ENCODE measurements at regions not wholly inside any gene's neighbourhood (a gene's known extent, or its start where the extent isn't known, plus 50 kb on each side); places are given as distances from the start of the nearest gene placed in this dataset.

- H3K27me3 ChIP-seq, result no peaks in the 10 kb centered on the region
- no peak overlapping the region for H3K27ac ChIP-seq
- H3K36me3 ChIP-seq, result no peaks in the 10 kb centered on the region
- TF ChIP-seq POLR2A (IDR thresholded peaks at IDR 0.05) (no peak), CTCF (IDR thresholded peaks at IDR 0.05) (no peak), EP300 (IDR thresholded peaks at IDR 0.05) (no peak)
- H3K4me1 ChIP-seq (ENCODE audit: insufficient read depth), result no peaks in the 10 kb centered on the region
- H3K9me3 ChIP-seq, result no peaks in the 10 kb centered on the region
- DNase-seq, result no peak
- 91 to 96% (median 91%) methylated on average over 2 of the region's 2 CpGs for WGBS, 3 donors
- no peak overlapping the region for H3K4me3 ChIP-seq
- intact Hi-C loops (cut with DNase I), result no loop called here
These were observed 50.3 kb upstream of the TMC1 start for GRCh38 chr9:72471096-72471495.

GRCh38 chr9:72467766-72468738 lies 53.4 kb upstream of the TMC1 start:
- TF ChIP-seq CTCF (IDR thresholded peaks at IDR 0.05), result no peak
- WGBS, 3 donors, result 83 to 88% (median 87%) methylated on average over 8 of the region's 8 CpGs
- DNase-seq, result no peak
- H3K36me3 ChIP-seq, result no peaks in the 10 kb centered on the region
- H3K27ac ChIP-seq, result no peak overlapping the region
- H3K9me3 ChIP-seq, result no peaks in the 10 kb centered on the region
- no peak overlapping the region for H3K4me3 ChIP-seq
- intact Hi-C loops (cut with DNase I), result no loop called here
- no peaks in the 10 kb centered on the region for H3K4me1 ChIP-seq (ENCODE audit: insufficient read depth)
- no peaks in the 10 kb centered on the region for H3K27me3 ChIP-seq

DNA sequence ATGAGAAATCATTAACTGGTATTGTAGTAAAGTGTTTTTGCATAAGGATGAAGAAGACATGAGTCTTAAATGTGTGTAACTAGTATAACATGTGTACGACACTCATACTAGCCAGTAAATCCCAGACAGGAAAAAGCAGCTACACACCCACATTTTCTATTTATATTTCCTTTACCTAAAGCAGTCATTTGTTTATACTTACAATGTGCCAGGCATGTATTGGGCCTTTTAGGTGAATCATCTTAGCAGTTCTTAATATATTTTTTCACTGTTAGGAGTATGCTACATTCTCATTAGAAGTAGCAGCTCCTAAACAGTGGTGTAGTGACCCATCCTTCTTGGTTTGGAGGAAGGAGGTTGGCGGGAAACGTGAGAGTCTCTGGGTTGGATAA lies 55.8 kb upstream of the TMC1 start:
- 92 to 96% (median 94%) methylated on average over 3 of the region's 3 CpGs for WGBS, 3 donors
- Histone ChIP-seq H3K36me3 (no peaks in the 10 kb centered on the region), H3K9me3 (no peaks in the 10 kb centered on the region), H3K4me3 (no peak overlapping the region), H3K4me1 (ENCODE audit: insufficient read depth) (no peaks in the 10 kb centered on the region), H3K27ac (no peak overlapping the region), H3K27me3 (no peaks in the 10 kb centered on the region)
- no peak for DNase-seq
- TF ChIP-seq EP300 (IDR thresholded peaks at IDR 0.05), result no peak
- TF ChIP-seq CTCF (IDR thresholded peaks at IDR 0.05), result no peak
- TF ChIP-seq POLR2A (IDR thresholded peaks at IDR 0.05), result no peak
- intact Hi-C loops (cut with DNase I), result no loop called here

- no peak for TF ChIP-seq POLR2A (IDR thresholded peaks at IDR 0.05)
- TF ChIP-seq EP300 (IDR thresholded peaks at IDR 0.05), result no peak
- no peak for TF ChIP-seq CTCF (IDR thresholded peaks at IDR 0.05)
- no peak for DNase-seq
- no peak overlapping the region for H3K4me3 ChIP-seq
- no peaks in the 10 kb centered on the region for H3K4me1 ChIP-seq (ENCODE audit: insufficient read depth)
- H3K36me3 ChIP-seq, result no peaks in the 10 kb centered on the region
- intact Hi-C loops (cut with DNase I), result no loop called here
- 79 to 88% (median 86%) methylated on average over 9 of the region's 9 CpGs for WGBS, 3 donors
- no peaks in the 10 kb centered on the region for H3K27me3 ChIP-seq
- no peaks in the 10 kb centered on the region for H3K9me3 ChIP-seq
- H3K27ac ChIP-seq, result no peak overlapping the region
These were observed 56.4 kb upstream of the TMC1 start for GRCh38 chr9:72464857-72465592.
